ENCODE measurements at regions not wholly inside any gene's neighbourhood (a gene's known extent, or its start where the extent isn't known, plus 50 kb on each side); places are given as distances from the start of the nearest gene placed in this dataset.

DNA sequence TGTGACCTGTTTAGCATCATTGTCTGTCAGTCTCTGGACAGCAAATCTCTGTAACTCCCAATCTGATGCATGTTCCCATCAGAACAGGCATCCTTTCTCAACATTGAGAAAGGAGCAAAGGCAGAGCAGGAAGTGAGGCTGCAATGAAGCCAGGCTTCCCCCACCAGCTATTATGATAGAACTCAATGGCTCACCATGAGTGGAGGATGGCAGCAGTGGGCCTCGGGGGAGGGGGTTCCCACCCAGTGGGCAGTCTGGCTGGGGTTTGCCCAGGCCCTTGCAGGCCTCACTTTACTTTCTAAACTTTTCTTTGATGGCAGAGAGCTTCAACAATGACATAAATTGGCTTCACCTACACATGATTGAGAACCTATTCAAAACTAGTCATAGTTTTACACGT is 240.6 kb upstream of the CXCR4 start:
- TF ChIP-seq RAD21 (CRISPR knock-in tag; conservative IDR thresholded peaks at IDR 0.05 in 1 of 2, IDR thresholded peaks at IDR 0.05 in 1 of 2), result no peak
- no peak for TF ChIP-seq POLR2AphosphoS5 (IDR thresholded peaks at IDR 0.05; ENCODE audit: control insufficient read depth, insufficient read depth, low read depth, low read length)
- TF ChIP-seq EZH2 (IDR thresholded peaks at IDR 0.05; ENCODE audit: borderline replicate concordance, low read depth, low read length), result no peak
- TF ChIP-seq SP1 (CRISPR knock-in tag; IDR thresholded peaks at IDR 0.05), result no peak
- TF ChIP-seq TAF1 (IDR thresholded peaks at IDR 0.05; ENCODE audit: control insufficient read depth, extremely low read depth, insufficient read depth, low read length, severe bottlenecking), result no peak
- TF ChIP-seq, protein P1, sequence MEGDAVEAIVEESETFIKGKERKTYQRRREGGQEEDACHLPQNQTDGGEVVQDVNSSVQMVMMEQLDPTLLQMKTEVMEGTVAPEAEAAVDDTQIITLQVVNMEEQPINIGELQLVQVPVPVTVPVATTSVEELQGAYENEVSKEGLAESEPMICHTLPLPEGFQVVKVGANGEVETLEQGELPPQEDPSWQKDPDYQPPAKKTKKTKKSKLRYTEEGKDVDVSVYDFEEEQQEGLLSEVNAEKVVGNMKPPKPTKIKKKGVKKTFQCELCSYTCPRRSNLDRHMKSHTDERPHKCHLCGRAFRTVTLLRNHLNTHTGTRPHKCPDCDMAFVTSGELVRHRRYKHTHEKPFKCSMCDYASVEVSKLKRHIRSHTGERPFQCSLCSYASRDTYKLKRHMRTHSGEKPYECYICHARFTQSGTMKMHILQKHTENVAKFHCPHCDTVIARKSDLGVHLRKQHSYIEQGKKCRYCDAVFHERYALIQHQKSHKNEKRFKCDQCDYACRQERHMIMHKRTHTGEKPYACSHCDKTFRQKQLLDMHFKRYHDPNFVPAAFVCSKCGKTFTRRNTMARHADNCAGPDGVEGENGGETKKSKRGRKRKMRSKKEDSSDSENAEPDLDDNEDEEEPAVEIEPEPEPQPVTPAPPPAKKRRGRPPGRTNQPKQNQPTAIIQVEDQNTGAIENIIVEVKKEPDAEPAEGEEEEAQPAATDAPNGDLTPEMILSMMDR (IDR thresholded peaks at IDR 0.05 in 2 of 3, conservative IDR thresholded peaks at IDR 0.05 in 1 of 3; ENCODE audit: insufficient read depth in 2 of 3, low read depth in 1 of 3, low read length in 3 of 3), result no peak
- TF ChIP-seq, protein P2, sequence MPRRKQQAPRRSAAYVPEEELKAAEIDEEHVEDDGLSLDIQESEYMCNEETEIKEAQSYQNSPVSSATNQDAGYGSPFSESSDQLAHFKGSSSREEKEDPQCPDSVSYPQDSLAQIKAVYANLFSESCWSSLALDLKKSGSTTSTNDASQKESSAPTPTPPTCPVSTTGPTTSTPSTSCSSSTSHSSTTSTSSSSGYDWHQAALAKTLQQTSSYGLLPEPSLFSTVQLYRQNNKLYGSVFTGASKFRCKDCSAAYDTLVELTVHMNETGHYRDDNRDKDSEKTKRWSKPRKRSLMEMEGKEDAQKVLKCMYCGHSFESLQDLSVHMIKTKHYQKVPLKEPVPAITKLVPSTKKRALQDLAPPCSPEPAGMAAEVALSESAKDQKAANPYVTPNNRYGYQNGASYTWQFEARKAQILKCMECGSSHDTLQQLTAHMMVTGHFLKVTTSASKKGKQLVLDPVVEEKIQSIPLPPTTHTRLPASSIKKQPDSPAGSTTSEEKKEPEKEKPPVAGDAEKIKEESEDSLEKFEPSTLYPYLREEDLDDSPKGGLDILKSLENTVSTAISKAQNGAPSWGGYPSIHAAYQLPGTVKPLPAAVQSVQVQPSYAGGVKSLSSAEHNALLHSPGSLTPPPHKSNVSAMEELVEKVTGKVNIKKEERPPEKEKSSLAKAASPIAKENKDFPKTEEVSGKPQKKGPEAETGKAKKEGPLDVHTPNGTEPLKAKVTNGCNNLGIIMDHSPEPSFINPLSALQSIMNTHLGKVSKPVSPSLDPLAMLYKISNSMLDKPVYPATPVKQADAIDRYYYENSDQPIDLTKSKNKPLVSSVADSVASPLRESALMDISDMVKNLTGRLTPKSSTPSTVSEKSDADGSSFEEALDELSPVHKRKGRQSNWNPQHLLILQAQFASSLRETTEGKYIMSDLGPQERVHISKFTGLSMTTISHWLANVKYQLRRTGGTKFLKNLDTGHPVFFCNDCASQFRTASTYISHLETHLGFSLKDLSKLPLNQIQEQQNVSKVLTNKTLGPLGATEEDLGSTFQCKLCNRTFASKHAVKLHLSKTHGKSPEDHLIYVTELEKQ (CRISPR knock-in tag; IDR thresholded peaks at IDR 0.05), result no peak
- TF ChIP-seq, protein P3, sequence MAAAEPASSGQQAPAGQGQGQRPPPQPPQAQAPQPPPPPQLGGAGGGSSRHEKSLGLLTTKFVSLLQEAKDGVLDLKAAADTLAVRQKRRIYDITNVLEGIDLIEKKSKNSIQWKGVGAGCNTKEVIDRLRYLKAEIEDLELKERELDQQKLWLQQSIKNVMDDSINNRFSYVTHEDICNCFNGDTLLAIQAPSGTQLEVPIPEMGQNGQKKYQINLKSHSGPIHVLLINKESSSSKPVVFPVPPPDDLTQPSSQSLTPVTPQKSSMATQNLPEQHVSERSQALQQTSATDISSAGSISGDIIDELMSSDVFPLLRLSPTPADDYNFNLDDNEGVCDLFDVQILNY (CRISPR knock-in tag; IDR thresholded peaks at IDR 0.05), result no peak
- no peak for TF ChIP-seq YY1 (IDR thresholded peaks at IDR 0.05; ENCODE audit: borderline replicate concordance in 1 of 3, control insufficient read depth in 1 of 3, extremely low read depth in 1 of 3, insufficient read depth in 3 of 3, insufficient read length in 1 of 3, insufficient replicate concordance in 2 of 3, low read depth in 1 of 3, low read length in 2 of 3)
